HG03439 (cell line): ENCODE measurements at regions not wholly inside any gene's neighbourhood (a gene's known extent, or its start where the extent isn't known, plus 50 kb on each side); places are given as distances from the start of the nearest gene placed in this dataset.
A peak's percentile ranks its signal among the peaks of the same experiment; 100 is the strongest.
"Not testable (repeated sequence)": the region's sequence is repeated elsewhere in the genome, so short reads cannot be mapped to it uniquely, and the experiment has no call there.

Experiments used
- ATAC-seq: cut with Tn5 transposase; IDR thresholded peaks from one replicate; pipeline ENCODE4 v1.9.1; 2021; ENCODE audit warnings: mild to moderate bottlenecking, moderate library complexity; ENCODE audit not compliant: unreplicated experiment

DNA sequence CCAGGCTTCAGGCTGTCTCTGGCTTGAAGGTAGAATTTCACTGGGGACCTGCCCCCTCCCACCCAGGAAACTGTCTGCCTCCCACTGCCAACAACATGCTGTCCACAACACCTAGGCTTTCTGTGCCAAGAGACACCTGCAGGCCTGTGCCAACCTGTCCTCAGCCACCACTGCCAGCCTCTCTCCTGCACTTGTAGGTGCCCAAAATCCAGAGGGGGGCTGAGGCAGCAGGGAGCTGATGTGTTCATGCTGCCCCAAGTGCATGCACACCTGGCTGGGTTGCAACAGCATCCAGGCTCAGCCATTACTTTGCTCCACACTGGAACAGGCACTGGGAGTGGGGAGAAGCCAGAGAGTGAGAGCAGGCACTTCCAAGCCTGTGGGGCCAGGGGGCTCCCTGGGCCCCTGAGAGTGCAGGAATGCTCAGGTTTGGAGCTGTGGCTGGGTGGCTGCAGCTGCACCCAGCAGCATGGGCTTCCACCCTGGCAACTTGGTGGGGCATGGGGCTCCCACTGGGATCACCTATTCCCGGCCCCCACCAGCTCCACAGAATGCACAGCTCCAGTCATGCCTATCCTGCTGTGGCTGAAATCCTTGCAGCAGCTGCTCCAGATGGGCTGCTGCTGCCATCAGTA is 218.1 kb upstream of the OBI1 start:
- no peak for ATAC-seq

DNA sequence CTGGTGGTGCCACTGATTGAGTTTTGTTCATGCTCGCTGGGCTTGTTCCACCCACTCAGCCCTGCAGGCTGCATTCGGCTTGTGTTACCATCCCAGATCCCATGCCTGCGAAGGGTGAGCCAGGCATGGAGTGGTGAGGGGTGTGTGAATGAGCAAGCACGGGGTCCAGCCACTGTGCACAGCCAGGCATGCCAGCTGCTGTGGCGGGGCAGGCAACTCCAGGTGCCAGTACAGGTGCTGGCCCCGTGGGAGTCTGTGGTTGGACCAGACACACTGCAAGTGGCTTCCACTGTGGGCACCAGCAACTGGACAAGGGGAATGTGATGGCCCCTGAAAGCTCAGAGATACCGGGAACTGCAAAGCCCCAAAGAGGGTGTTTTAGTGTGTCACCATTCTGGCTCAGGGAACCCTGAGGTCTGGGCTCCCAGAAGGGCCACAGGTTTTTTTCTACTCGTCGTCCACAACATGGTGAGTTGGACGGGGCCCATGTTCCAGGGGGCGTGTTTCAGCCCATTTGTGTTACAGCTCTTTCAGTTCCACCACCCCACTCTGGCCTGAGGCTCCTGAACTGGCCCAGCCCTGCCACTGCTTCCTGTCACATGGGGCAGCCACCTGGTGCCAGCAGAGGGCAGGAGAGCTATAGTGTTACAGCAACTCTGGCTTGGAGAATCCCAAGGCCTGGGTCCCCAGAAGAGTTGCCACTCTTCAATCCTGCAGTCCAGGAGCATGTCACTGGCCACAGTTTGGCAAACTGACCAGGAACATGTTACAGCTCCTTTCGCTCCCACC is 217.0 kb upstream of the OBI1 start:
- peak; percentile 76 for ATAC-seq

DNA sequence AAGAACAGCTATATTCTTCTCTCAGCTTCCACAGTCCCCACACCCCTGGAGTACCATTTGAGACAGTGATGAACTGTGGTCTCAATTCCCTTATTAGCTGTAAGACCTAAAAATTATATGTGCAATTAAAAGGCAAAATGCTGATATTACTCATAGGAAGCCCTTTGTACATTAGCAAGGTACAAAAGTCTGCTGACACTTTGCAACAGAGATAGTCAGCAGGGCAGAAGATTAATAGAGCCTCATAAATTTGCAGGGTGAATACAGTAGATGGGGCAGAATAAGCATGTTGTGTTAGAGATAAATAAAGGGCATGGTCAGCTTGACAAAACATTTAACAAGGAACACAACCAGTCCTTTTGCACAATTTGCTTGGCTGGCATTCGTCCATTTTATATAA is 210.0 kb upstream of the OBI1 start:
- ATAC-seq = no peak

DNA sequence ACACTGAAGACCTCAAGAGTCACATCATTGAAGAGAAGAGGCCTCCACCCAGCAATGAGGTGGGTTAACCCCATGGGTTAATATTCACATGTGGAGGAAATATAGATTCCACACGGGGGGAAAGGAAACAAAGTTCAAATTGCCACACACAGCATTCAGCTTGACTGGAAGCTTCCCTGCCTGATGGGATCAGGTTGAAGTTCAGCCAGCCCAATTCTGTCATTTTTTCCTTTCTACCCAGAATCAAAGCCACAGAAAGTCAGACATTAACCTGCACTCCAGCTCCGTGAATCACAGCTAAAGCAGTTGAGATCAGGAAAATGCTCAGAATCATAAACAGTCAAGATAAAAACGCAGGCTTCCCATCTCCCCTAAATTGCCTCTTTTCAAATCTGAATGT is 208.7 kb upstream of the OBI1 start:
- no peak for ATAC-seq

- ATAC-seq = not testable (repeated sequence)
Observed at GRCh38 chr13:78866076-78866475, 207.1 kb upstream of the OBI1 start.

DNA sequence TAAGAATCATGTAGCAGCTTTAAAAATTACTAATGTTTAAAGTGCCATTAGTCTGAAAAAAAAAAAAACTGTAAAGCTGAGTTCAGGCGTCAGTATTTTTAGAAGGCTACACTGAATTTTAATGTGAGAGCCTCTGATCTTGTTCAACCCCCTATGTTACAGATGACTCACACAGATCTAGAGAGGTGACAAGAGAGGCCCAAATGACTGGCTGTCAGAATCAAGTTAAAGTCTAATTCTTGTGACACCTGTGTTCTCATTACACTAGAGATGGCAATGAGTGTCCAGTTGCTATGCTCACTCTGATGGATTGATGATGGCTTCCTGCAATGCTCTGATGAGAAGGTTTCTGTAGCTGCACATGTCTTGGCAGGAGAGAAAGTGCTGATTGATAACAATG is 203.5 kb upstream of the OBI1 start:
- no peak for ATAC-seq

DNA sequence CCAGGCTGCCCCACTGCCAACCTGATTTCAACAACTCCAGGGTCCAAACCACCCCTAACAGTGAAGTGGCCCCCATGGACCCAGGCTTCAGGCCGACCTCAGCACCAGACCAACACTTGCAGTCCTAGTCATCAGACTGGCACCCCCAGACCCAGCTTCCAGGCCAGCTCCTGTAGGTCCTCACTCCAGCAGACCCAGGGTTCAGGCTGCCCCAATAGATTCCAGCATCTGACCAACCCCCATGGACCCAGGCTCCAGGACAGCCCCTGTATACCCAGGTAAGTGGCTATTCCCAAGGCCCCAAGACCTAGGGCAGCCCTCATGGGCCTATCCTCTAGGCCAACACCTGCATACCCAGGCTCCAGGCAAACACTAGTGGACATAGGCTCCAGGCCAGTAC is 193.8 kb upstream of the OBI1 start:
- ATAC-seq = no peak

DNA sequence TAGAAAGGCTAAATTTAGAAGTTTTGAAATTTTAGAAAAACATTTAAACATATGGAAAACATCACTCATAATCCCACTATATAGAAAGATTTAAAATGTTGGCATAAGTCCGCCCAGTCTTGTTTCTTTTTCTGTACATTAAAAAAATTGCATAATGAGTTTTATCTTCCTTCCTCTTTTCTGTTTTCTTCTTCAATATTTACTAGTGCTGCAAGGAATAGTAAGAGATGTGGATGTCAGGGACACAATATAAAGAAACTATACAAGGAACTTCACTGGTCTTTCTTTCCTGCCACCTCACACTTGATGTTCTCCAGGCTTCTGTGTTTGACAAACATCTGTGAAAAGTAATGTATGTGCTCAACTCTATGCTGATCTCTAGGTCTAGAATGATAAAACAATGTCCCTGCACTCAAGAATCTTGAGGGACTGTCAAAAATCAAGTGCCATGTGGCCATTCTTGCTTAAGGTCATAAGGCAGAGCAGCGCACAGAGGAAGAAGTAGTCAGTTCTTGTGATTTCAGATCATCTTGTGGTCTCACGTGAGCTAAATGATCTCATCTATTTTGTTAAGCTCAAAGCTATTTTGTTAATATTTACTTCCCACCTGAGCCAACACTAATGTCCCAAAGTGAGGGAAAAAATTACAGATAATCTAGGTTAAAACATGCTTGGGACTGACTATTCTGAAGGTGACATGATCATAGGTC is 186.9 kb upstream of the OBI1 start:
- no peak for ATAC-seq

GRCh38 chr13:78844106-78844505 is 185.2 kb upstream of the OBI1 start:
- no peak for ATAC-seq

GRCh38 chr13:78841358-78841963 is 182.5 kb upstream of the OBI1 start:
- no peak for ATAC-seq

DNA sequence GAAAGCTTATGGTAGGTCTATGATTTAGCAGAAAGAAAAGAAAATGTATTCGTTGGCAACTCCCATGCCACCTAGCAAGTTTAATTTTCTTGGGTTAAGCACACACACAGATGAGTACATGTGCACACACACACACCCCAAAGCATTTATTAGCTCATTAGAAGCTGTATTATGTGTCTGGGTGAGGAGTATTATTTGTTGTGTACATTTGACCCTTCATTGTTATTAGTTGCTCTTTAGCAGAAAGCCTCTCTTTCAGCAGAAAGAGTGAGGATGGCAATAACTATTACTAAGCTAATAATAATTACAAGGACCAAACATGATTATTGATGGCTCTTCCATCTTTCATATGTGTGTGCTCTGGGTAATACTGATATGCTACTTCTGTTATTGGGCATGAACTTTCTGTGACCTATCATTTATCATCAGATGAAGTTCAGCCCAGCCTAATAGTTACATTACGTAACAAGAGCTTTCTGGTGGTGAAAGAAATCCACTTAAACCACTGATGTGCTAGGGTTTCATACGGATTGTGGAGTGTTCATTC is 177.4 kb upstream of the OBI1 start:
- no peak for ATAC-seq

GRCh38 chr13:78832461-78832860 is 173.5 kb upstream of the OBI1 start:
- no peak for ATAC-seq

- no peak for ATAC-seq
Observed at GRCh38 chr13:78830508-78830907, 171.6 kb upstream of the OBI1 start.

- no peak for ATAC-seq
Observed at GRCh38 chr13:78829821-78830220, 170.9 kb upstream of the OBI1 start.

- no peak for ATAC-seq
Observed at GRCh38 chr13:78827471-78827870, 168.5 kb upstream of the OBI1 start.

- ATAC-seq = no peak
Observed at GRCh38 chr13:78826936-78827335, 168.0 kb upstream of the OBI1 start.

DNA sequence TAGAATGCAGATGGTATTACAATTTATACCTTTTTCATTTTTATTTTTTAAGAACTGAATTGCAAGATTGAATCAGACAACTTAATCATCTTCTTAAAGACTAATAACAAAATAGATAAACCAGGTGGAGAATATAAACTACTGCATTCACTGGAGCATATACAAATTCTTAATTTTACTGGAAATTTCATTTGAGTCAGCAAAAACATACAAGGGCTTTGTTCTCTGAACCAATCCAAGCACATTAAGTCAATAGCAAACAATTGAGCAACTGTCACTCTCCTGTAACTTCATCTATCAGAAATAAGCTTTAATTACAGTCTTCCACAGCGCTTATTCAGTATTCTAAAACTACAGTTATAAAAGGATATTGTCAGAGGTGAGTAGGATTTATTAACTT is 167.4 kb upstream of the OBI1 start:
- ATAC-seq = no peak

GRCh38 chr13:78820541-78820940 is 161.6 kb upstream of the OBI1 start:
- ATAC-seq = no peak

- no peak for ATAC-seq
Observed at GRCh38 chr13:78816592-78816991, 157.6 kb upstream of the OBI1 start.

DNA sequence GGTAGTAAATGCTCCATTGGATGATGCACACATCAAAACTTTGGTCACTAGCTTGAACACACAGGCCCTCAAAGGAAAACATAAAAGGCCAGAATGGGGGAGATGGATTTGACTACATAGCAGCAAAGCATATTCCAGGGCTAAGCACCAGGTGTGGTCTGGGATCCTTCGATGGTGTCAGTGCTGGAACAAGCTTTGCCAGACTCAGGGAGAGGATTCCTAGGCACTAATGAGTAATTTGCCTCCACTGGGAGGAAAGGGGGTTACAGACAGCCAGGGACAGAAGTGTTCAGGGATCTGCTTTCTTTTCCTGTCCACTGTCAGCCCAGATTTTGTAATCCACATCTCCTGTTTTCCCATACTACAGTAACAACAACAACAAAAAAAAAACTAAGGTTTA is 157.2 kb upstream of the OBI1 start:
- no peak for ATAC-seq

- peak; percentile 83 for ATAC-seq
Observed at GRCh38 chr13:78806457-78806856, 147.5 kb upstream of the OBI1 start.
